ENCODE measurements at regions not wholly inside any gene's neighbourhood (a gene's known extent, or its start where the extent isn't known, plus 50 kb on each side); places are given as distances from the start of the nearest gene placed in this dataset.
"Not testable (repeated sequence)": the region's sequence is repeated elsewhere in the genome, so short reads cannot be mapped to it uniquely, and the experiment has no call there.

DNA sequence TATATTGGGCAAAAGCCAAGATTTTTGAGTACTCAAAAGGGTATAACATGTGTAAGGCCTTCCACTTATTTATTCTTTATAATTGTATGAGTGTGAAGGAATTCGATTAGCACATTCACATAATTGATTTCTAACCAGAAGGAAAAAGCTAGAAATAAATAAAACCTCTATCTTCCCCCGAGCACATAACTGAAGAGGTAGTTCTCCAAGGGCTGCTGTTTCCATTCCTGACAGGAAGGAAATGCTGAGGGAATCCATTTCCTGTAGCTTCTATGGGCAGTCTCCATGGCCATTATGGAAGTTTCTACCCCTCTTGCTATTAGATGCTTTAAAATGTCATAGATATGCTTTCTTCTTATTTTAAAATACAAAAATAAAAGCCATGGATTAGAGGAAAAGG is 70.5 kb upstream of the ABCB5 start:
- WGBS, 2 experiments (ENCODE audit: insufficient coverage in 1 of 2, insufficient read length in 1 of 2) = 91% methylated on average over 1 of the region's 2 CpGs; no CpG with 5 or more reads in 1 of the 2 experiments
- Mint-ChIP-seq H3K9me3 (peaks cover 10% of the 10 kb centered on the region), H3K27ac (no peak overlapping the region), H3K27me3 (ENCODE audit: insufficient read depth) (no peaks in the 10 kb centered on the region), H3K4me1 (peaks cover 11% of the 10 kb centered on the region), H3K4me3 (no peak overlapping the region), H3K36me3 (ENCODE audit: low read depth) (no peaks in the 10 kb centered on the region)
- Histone ChIP-seq H3K9ac (ENCODE audit: extremely low read depth, low read length, poor library complexity, severe bottlenecking) (no peak overlapping the region), H3K4me1 (ENCODE audit: control insufficient read depth, insufficient read depth, low read length) (no peaks in the 10 kb centered on the region), H3K9me3 (ENCODE audit: control insufficient read depth, low read length) (no peaks in the 10 kb centered on the region), H3K27ac (ENCODE audit: low read depth, low read length) (no peak overlapping the region), H3K4me3 (ENCODE audit: low read length) (no peak overlapping the region), H3K36me3 (ENCODE audit: control insufficient read depth, insufficient read depth, low read length) (no peaks in the 10 kb centered on the region), H3K27me3 (ENCODE audit: control insufficient read depth, insufficient read depth, low read length, poor library complexity, severe bottlenecking) (no peaks in the 10 kb centered on the region)
- no peak for DNase-seq
- TF ChIP-seq, protein P1, sequence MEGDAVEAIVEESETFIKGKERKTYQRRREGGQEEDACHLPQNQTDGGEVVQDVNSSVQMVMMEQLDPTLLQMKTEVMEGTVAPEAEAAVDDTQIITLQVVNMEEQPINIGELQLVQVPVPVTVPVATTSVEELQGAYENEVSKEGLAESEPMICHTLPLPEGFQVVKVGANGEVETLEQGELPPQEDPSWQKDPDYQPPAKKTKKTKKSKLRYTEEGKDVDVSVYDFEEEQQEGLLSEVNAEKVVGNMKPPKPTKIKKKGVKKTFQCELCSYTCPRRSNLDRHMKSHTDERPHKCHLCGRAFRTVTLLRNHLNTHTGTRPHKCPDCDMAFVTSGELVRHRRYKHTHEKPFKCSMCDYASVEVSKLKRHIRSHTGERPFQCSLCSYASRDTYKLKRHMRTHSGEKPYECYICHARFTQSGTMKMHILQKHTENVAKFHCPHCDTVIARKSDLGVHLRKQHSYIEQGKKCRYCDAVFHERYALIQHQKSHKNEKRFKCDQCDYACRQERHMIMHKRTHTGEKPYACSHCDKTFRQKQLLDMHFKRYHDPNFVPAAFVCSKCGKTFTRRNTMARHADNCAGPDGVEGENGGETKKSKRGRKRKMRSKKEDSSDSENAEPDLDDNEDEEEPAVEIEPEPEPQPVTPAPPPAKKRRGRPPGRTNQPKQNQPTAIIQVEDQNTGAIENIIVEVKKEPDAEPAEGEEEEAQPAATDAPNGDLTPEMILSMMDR (conservative IDR thresholded peaks at IDR 0.05) = no peak

DNA sequence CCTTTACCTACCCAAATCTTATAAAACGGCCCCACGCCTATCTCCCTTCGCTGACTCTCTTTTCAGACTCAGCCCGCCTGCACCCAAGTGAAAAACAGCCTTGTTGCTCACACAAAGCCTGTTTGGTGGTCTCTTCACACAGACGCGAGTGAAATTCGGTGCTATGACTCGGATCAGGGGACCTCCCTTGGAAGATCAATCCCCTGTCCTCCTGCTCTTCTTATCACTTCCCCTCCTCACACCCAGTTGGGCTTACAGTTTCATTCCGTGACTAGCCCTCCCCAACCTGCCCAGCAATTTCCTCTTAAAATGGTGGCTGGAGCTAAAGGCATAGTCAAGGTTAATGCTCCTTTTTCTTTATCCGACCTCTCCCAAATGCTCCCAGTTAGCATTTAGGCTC is 68.5 kb upstream of the ABCB5 start:
- Mint-ChIP-seq H3K4me1 (peaks cover 11% of the 10 kb centered on the region), H3K27ac (peak overlapping the region; percentile 23)
- not testable (repeated sequence) for H3K4me3 Mint-ChIP-seq; H3K27me3 ChIP-seq (ENCODE audit: control insufficient read depth, insufficient read depth, low read length, poor library complexity, severe bottlenecking); H3K27ac ChIP-seq (ENCODE audit: low read depth, low read length); H3K4me1 ChIP-seq (ENCODE audit: control insufficient read depth, insufficient read depth, low read length); H3K9me3 ChIP-seq (ENCODE audit: control insufficient read depth, low read length); H3K27me3 Mint-ChIP-seq (ENCODE audit: insufficient read depth); H3K9me3 Mint-ChIP-seq; H3K4me3 ChIP-seq (ENCODE audit: low read length); H3K36me3 Mint-ChIP-seq (ENCODE audit: low read depth); H3K36me3 ChIP-seq (ENCODE audit: control insufficient read depth, insufficient read depth, low read length); H3K9ac ChIP-seq (ENCODE audit: extremely low read depth, low read length, poor library complexity, severe bottlenecking)
- WGBS, 2 experiments (ENCODE audit: insufficient coverage in 1 of 2, insufficient read length in 1 of 2) = 91 to 94% methylated on average over 6 to 10 of the region's 10 CpGs
- peak; percentile 52 for DNase-seq

DNA sequence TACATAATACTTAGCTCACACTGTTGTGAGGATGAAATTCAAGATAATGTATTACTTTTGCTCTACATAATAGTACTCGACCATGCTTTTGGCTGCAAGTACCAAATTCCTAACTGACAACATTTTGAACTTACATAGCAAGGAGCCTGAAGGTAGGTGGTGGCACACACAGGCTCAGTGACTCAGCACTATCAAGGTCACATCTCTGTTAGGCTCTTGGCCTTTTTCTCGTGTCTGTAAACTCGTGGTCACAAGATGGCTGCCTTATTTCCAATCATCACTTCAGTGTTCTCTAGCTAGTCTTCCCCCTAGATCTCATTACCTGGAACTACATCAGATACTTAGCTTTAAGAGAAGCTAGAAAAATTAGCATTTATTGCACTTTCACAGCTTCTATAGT is 61.4 kb upstream of the ABCB5 start:
- DNase-seq = no peak
- Mint-ChIP-seq H3K27me3 (ENCODE audit: insufficient read depth) (no peaks in the 10 kb centered on the region), H3K36me3 (ENCODE audit: low read depth) (no peaks in the 10 kb centered on the region), H3K9me3 (no peaks in the 10 kb centered on the region), H3K27ac (no peak overlapping the region), H3K4me1 (no peaks in the 10 kb centered on the region), H3K4me3 (no peak overlapping the region)
- Histone ChIP-seq H3K27me3 (ENCODE audit: control insufficient read depth, insufficient read depth, low read length, poor library complexity, severe bottlenecking) (no peaks in the 10 kb centered on the region), H3K27ac (ENCODE audit: low read depth, low read length) (no peak overlapping the region), H3K9me3 (ENCODE audit: control insufficient read depth, low read length) (no peaks in the 10 kb centered on the region), H3K4me1 (ENCODE audit: control insufficient read depth, insufficient read depth, low read length) (no peaks in the 10 kb centered on the region), H3K4me3 (ENCODE audit: low read length) (no peak overlapping the region), H3K36me3 (ENCODE audit: control insufficient read depth, insufficient read depth, low read length) (no peaks in the 10 kb centered on the region), H3K9ac (ENCODE audit: extremely low read depth, low read length, poor library complexity, severe bottlenecking) (no peak overlapping the region)
- 94 to 100% methylated on average over 3 of the region's 3 CpGs for WGBS, 2 experiments (ENCODE audit: insufficient coverage in 1 of 2, insufficient read length in 1 of 2)
- TF ChIP-seq, protein P1 (conservative IDR thresholded peaks at IDR 0.05) = peak; percentile 21

DNA sequence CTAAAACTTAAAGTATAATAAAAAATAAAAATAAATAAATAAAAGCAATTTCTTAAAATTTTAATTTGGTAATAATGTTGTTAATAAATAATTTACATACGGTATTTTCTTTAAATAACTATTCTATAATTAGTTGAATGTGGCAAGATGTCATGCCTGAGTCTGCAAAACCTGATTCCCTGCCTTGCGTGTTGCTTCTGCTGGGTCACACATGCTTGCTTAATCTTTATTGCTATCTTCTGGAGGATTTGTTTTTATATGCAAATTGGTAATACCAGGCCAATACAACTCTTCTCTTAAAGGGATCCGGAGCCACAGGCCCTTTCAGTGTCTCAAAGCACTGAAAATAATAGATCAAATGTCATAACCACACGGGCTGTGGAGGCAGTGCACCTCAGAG is 59.4 kb upstream of the ABCB5 start:
- Mint-ChIP-seq H3K36me3 (ENCODE audit: low read depth) (no peaks in the 10 kb centered on the region), H3K4me3 (no peak overlapping the region), H3K4me1 (no peaks in the 10 kb centered on the region), H3K9me3 (no peaks in the 10 kb centered on the region), H3K27ac (no peak overlapping the region), H3K27me3 (ENCODE audit: insufficient read depth) (no peaks in the 10 kb centered on the region)
- WGBS, 2 experiments (ENCODE audit: insufficient coverage in 1 of 2, insufficient read length in 1 of 2) = 88% methylated on average over 3 of the region's 4 CpGs; no CpG with 5 or more reads in 1 of the 2 experiments
- no peak for DNase-seq
- TF ChIP-seq, protein P1 (conservative IDR thresholded peaks at IDR 0.05) = no peak
- Histone ChIP-seq H3K4me1 (ENCODE audit: control insufficient read depth, insufficient read depth, low read length) (no peaks in the 10 kb centered on the region), H3K4me3 (ENCODE audit: low read length) (no peak overlapping the region), H3K27me3 (ENCODE audit: control insufficient read depth, insufficient read depth, low read length, poor library complexity, severe bottlenecking) (no peaks in the 10 kb centered on the region), H3K36me3 (ENCODE audit: control insufficient read depth, insufficient read depth, low read length) (no peaks in the 10 kb centered on the region), H3K27ac (ENCODE audit: low read depth, low read length) (no peak overlapping the region), H3K9me3 (ENCODE audit: control insufficient read depth, low read length) (no peaks in the 10 kb centered on the region), H3K9ac (ENCODE audit: extremely low read depth, low read length, poor library complexity, severe bottlenecking) (no peak overlapping the region)

Measured in endodermal cell (in vitro differentiated cells).